H1 (cell line): ENCODE measurements at regions not wholly inside any gene's neighbourhood (a gene's known extent, or its start where the extent isn't known, plus 50 kb on each side); places are given as distances from the start of the nearest gene placed in this dataset.

Experiments
- CTCF ChIA-PET: fragments of 300-600 bp; sonication (Branson Sonifier 250); formaldehyde crosslinking; loops from one replicate; lab custom pipeline; 2021; ENCODE audit not compliant: partially characterized antibody; lab: Charles Lee
- POLR2A ChIA-PET: fragments of 300-600 bp; sonication (Branson Sonifier 250); formaldehyde crosslinking; loops from one replicate; lab custom pipeline; 2021; ENCODE audit warnings: inconsistent platforms; ENCODE audit not compliant: partially characterized antibody; lab: Charles Lee
- DNase-seq, 2 experiments: peaks; one replicate each; pipeline versions ENCODE4 v3.0.0 to v3.0.0-alpha.2; 2010 to 2022; ENCODE audit warnings: low spot score in 2 of 2, low read depth in 1 of 2, mixed read lengths in 1 of 2
- FAIRE-seq: peaks from 2 replicates; lab custom pipeline; 2011; peaks lifted over from hg19 to GRCh38; lab: Jason Lieb, UNC
- H2AFZ ChIP-seq: 2 replicates; pipeline ENCODE4 v1.8.1; 2012; ENCODE audit warnings: low read length, inconsistent platforms
- H2AK5ac ChIP-seq: 2 replicates; pipeline ENCODE4 v1.6.1; 2013; ENCODE audit warnings: low read depth, low read length
- H2BK120ac ChIP-seq: replicated peaks from 2 replicates; pipeline ENCODE3; 2013; ENCODE audit warnings: low read depth, low read length, inconsistent platforms
- H2BK12ac ChIP-seq: 2 replicates; pipeline ENCODE4 v1.6.1; 2013; ENCODE audit warnings: low read depth, low read length
- H2BK15ac ChIP-seq: 2 replicates; pipeline ENCODE4 v1.6.1; 2013; ENCODE audit warnings: low read length
- H2BK20ac ChIP-seq: 2 replicates; pipeline ENCODE4 v1.6.1; 2013; ENCODE audit warnings: low read length
- H2BK5ac ChIP-seq: 2 replicates; pipeline ENCODE4 v1.6.1; 2013; ENCODE audit warnings: low read depth, low read length
- H3K14ac ChIP-seq: 2 replicates; pipeline ENCODE4 v1.6.1; 2013; ENCODE audit warnings: inconsistent platforms; ENCODE audit not compliant: insufficient read length
- H3K18ac ChIP-seq: 2 replicates; pipeline ENCODE4 v1.6.1; 2013; ENCODE audit warnings: low read length; ENCODE audit errors: extremely low read depth
- H3K23ac ChIP-seq: 2 replicates; pipeline ENCODE4 v1.6.1; 2013; ENCODE audit warnings: inconsistent platforms; ENCODE audit not compliant: insufficient read length
- H3K23me2 ChIP-seq: 2 replicates; pipeline ENCODE4 v1.6.1; 2013; ENCODE audit warnings: low read depth, low read length
- H3K27ac ChIP-seq: 2 replicates; pipeline ENCODE4 v1.6.1; 2011; ENCODE audit warnings: low read depth, low read length, inconsistent platforms
- H3K27me3 ChIP-seq, 4 experiments: replicated peaks in 1 of 4; 1 replicate in 1 of 4; 2 replicates in 3 of 4; pipeline versions ENCODE4 v1.6.1 to v1.8.1; 2011 to 2013; ENCODE audit warnings: low read length in 3 of 4, mild to moderate bottlenecking in 3 of 4, inconsistent platforms in 2 of 4, mixed read lengths in 2 of 4, moderate library complexity in 1 of 4; ENCODE audit not compliant: control insufficient read depth in 3 of 4, insufficient read depth in 3 of 4; ENCODE audit errors: extremely low read depth in 1 of 4
- H3K36me3 ChIP-seq, 4 experiments: 2 replicates each; pipeline versions ENCODE4 v1.6.1 to v1.8.1; 2011 to 2013; ENCODE audit warnings: mild to moderate bottlenecking in 4 of 4, low read length in 3 of 4, moderate library complexity in 2 of 4, control low read depth in 1 of 4, inconsistent platforms in 1 of 4; ENCODE audit not compliant: insufficient read depth in 4 of 4, control insufficient read depth in 2 of 4
- H3K4ac ChIP-seq: replicated peaks from 2 replicates; pipeline ENCODE3; 2013; ENCODE audit warnings: low read length, low read depth, mixed read lengths, inconsistent platforms; ENCODE audit not compliant: insufficient read length
- H3K4me1 ChIP-seq, 4 experiments: replicated peaks in 1 of 4; 1 replicate in 1 of 4; 2 replicates in 3 of 4; pipeline versions ENCODE4 v1.6.1 to v1.8.1; 2011 to 2013; ENCODE audit warnings: low read length in 3 of 4, inconsistent platforms in 2 of 4, mixed read lengths in 1 of 4; ENCODE audit not compliant: insufficient read depth in 4 of 4, control insufficient read depth in 3 of 4
- H3K4me2 ChIP-seq, 2 experiments: 2 replicates each; pipeline versions ENCODE4 v1.6.1 to v1.8.1; 2011 to 2013; ENCODE audit warnings: low read depth in 2 of 2, low read length in 2 of 2, control low read depth in 1 of 2, inconsistent platforms in 1 of 2, mild to moderate bottlenecking in 1 of 2; ENCODE audit not compliant: insufficient read depth in 1 of 2
- H3K4me3 ChIP-seq, 4 experiments: fragments of 200-600, 300-600 bp in 1 of 4; sonication (generic), shearing (Covaris generic), sonication (Bioruptor Twin) in 1 of 4; 2 replicates each; pipeline versions ENCODE4 v1.5.1 to v1.8.1; 2011 to 2016; ENCODE audit warnings: low read length in 4 of 4, low read depth in 3 of 4, control low read depth in 2 of 4, inconsistent platforms in 2 of 4, mild to moderate bottlenecking in 2 of 4, mixed read lengths in 1 of 4, moderate library complexity in 1 of 4; ENCODE audit not compliant: insufficient read depth in 2 of 4; ENCODE audit errors: extremely low read depth in 1 of 4
- H3K56ac ChIP-seq: replicated peaks from 2 replicates; pipeline ENCODE3; 2013; ENCODE audit warnings: low read depth, mild to moderate bottlenecking, mixed read lengths, low read length, inconsistent platforms; ENCODE audit not compliant: insufficient read length
- H3K79me1 ChIP-seq: 2 replicates; pipeline ENCODE4 v1.6.1; 2013; ENCODE audit warnings: low read depth, low read length, control low read depth
- H3K79me2 ChIP-seq, 2 experiments: 2 replicates each; pipeline versions ENCODE4 v1.6.1 to v1.8.1; 2012 to 2013; ENCODE audit warnings: low read length in 2 of 2, mild to moderate bottlenecking in 2 of 2, inconsistent platforms in 1 of 2; ENCODE audit not compliant: insufficient read depth in 2 of 2, control insufficient read depth in 1 of 2
- H3K9ac ChIP-seq, 4 experiments: replicated peaks in 1 of 4; 1 replicate in 1 of 4; 2 replicates in 3 of 4; pipeline versions ENCODE4 v1.6.1 to v1.8.1; 2011 to 2013; ENCODE audit warnings: low read depth in 3 of 4, low read length in 3 of 4, control low read depth in 2 of 4, mild to moderate bottlenecking in 2 of 4, moderate library complexity in 2 of 4, inconsistent platforms in 1 of 4; ENCODE audit errors: extremely low read depth in 1 of 4
- H3K9me3 ChIP-seq, 2 experiments: 2 replicates each; pipeline versions ENCODE4 v1.6.1 to v1.8.1; 2012 to 2013; ENCODE audit warnings: mild to moderate bottlenecking in 2 of 2, moderate library complexity in 2 of 2, control low read depth in 1 of 2, inconsistent platforms in 1 of 2, low read depth in 1 of 2, low read length in 1 of 2, mixed read lengths in 1 of 2; ENCODE audit not compliant: insufficient read depth in 2 of 2
- H4K20me1 ChIP-seq, 2 experiments: replicated peaks in 1 of 2; 2 replicates each; pipeline versions ENCODE3 to v1.8.1; 2011 to 2013; ENCODE audit warnings: inconsistent platforms in 2 of 2, low read length in 2 of 2, mild to moderate bottlenecking in 1 of 2; ENCODE audit not compliant: insufficient read depth in 2 of 2, control insufficient read depth in 1 of 2
- H4K5ac ChIP-seq: 2 replicates; pipeline ENCODE4 v1.6.1; 2013; ENCODE audit warnings: low read length, low read depth, mixed read lengths, inconsistent platforms; ENCODE audit not compliant: insufficient read length
- H4K8ac ChIP-seq: 2 replicates; pipeline ENCODE4 v1.8.0; 2013; ENCODE audit warnings: mild to moderate bottlenecking, moderate library complexity, low read length, inconsistent platforms; ENCODE audit not compliant: insufficient read depth; ENCODE audit errors: extremely low read depth
- H4K91ac ChIP-seq: replicated peaks from 2 replicates; pipeline ENCODE3; 2013; ENCODE audit warnings: low read length, mixed read lengths, inconsistent platforms; ENCODE audit not compliant: insufficient read length
- BCL11A ChIP-seq, 2 experiments: IDR thresholded peaks; one replicate each; pipeline ENCODE4 v1.6.1; 2011; ENCODE audit warnings: low read depth in 2 of 2, low read length in 2 of 2, mild to moderate bottlenecking in 2 of 2
- CTBP2 ChIP-seq: IDR thresholded peaks from 2 replicates; pipeline ENCODE4 v1.7.0; 2011; ENCODE audit warnings: borderline replicate concordance, mild to moderate bottlenecking, moderate library complexity, mixed read lengths, low read length; ENCODE audit not compliant: insufficient read depth, insufficient read length
- MAX ChIP-seq: IDR thresholded peaks from 2 replicates; pipeline ENCODE4 v1.6.1; 2012; ENCODE audit warnings: inconsistent platforms
- WGBS, 2 experiments: shearing (Covaris generic) in 1 of 2; methylation state at CpG; one replicate each; pipeline versions ENCODE4 v1.1.6 to v1.1.7; 2013 to 2015; ENCODE audit warnings: low lambda C conversion rate in 2 of 2, mixed read lengths in 2 of 2, inconsistent platforms in 1 of 2, low coverage in 1 of 2, missing lambda C conversion rate in 1 of 2; ENCODE audit not compliant: insufficient replicate concordance in 2 of 2, insufficient coverage in 1 of 2, insufficient read length in 1 of 2; ENCODE audit errors: extremely low coverage in 1 of 2, missing lambda C conversion rate in 1 of 2; 5-methylcytosine and 5-hydroxymethylcytosine counted together

- Histone ChIP-seq H3K4me2 (no peak overlapping the region), H2BK5ac (no peak overlapping the region), H2BK20ac (no peak overlapping the region), H4K5ac (no peak overlapping the region), H2BK15ac (no peak overlapping the region), H3K4me1 (no peaks in the 10 kb centered on the region), H2BK12ac (no peak overlapping the region), H3K27ac (no peak overlapping the region), H3K9me3 (no peaks in the 10 kb centered on the region), H3K4ac (no peak overlapping the region), H3K79me2 (no peaks in the 10 kb centered on the region), H3K18ac (no peak overlapping the region), H3K27me3 (no peaks in the 10 kb centered on the region), H4K91ac (no peak overlapping the region), H3K4me3 (no peak overlapping the region), H3K23me2 (no peaks in the 10 kb centered on the region), H4K8ac (no peak overlapping the region), H3K79me1 (no peaks in the 10 kb centered on the region), H4K20me1 (no peaks in the 10 kb centered on the region), H3K36me3 (no peaks in the 10 kb centered on the region), H3K23ac (no peak overlapping the region), H2AFZ (no peak overlapping the region), H2AK5ac (no peak overlapping the region), H3K56ac (no peak overlapping the region), H3K9ac (no peak overlapping the region), H2BK120ac (no peak overlapping the region), H3K14ac (no peak overlapping the region)
- FAIRE-seq (no peak), DNase-seq (no peak)
- 95% methylated on average over 1 of the region's 1 CpG; no CpG with 5 or more reads in 1 of the 2 experiments for WGBS, 2 experiments
- CTCF ChIA-PET: interaction anchor here (0.7 to 1.6 kb wide), 3 partner anchors 11 to 545 kb away, joined by 3 to 5 read pairs (median 3); no protein-coding TSS in a partner anchor
- POLR2A ChIA-PET: no interaction called here
- no peak for TF ChIP-seq BCL11A (IDR thresholded peaks at IDR 0.05; ENCODE audit: low read depth in 2 of 2, low read length in 2 of 2)
- no peak for TF ChIP-seq CTBP2
- no peak for TF ChIP-seq MAX
Measured at GRCh38 chr12:87303396-87304012, 725.7 kb downstream of the C12orf50 start.
